Osteoblast (primary cell): ENCODE measurements at regions not wholly inside any gene's neighbourhood (a gene's known extent, or its start where the extent isn't known, plus 50 kb on each side); places are given as distances from the start of the nearest gene placed in this dataset.

Source experiments
- DNase-seq: peaks from one replicate; pipeline ENCODE4 v3.0.0; 2011; ENCODE audit warnings: low spot score, mixed read lengths; ENCODE audit not compliant: insufficient read length; ENCODE audit errors: missing footprints
- H2AFZ ChIP-seq: 2 replicates; pipeline ENCODE4 v1.6.0; 2011; ENCODE audit warnings: mild to moderate bottlenecking, low read length
- H3K27ac ChIP-seq: 2 replicates; pipeline ENCODE4 v1.5.1; 2011; ENCODE audit warnings: mild to moderate bottlenecking, low read depth, low read length, moderate library complexity
- H3K27me3 ChIP-seq: 2 replicates; pipeline ENCODE4 v1.6.0; 2012; ENCODE audit warnings: mild to moderate bottlenecking, control low read depth, inconsistent platforms, low read length, moderate library complexity; ENCODE audit not compliant: insufficient read depth
- H3K36me3 ChIP-seq: 2 replicates; pipeline ENCODE4 v1.5.1; 2011; ENCODE audit warnings: mild to moderate bottlenecking, low read length, control low read depth, moderate library complexity; ENCODE audit not compliant: insufficient read depth
- H3K4me1 ChIP-seq: 2 replicates; pipeline ENCODE4 v1.5.1; 2011; ENCODE audit warnings: mild to moderate bottlenecking, low read length, control low read depth, moderate library complexity; ENCODE audit not compliant: insufficient read depth
- H3K4me2 ChIP-seq: 2 replicates; pipeline ENCODE4 v1.6.0; 2011; ENCODE audit warnings: mild to moderate bottlenecking, low read length; ENCODE audit not compliant: insufficient read depth
- H3K4me3 ChIP-seq: fragments of 200-600 bp; sonication (generic); 3 replicates; pipeline ENCODE4 v1.5.1; 2012; ENCODE audit warnings: mild to moderate bottlenecking, low read length, inconsistent platforms; ENCODE audit not compliant: insufficient read depth
- H3K79me2 ChIP-seq: 2 replicates; pipeline ENCODE4 v1.6.0; 2012; ENCODE audit warnings: mild to moderate bottlenecking, low read length, control low read depth, inconsistent platforms; ENCODE audit not compliant: insufficient read depth
- H3K9me3 ChIP-seq: 2 replicates; pipeline ENCODE4 v1.5.1; 2011; ENCODE audit warnings: low read depth, low read length, control low read depth
- H4K20me1 ChIP-seq: 2 replicates; pipeline ENCODE4 v1.6.0; 2012; ENCODE audit warnings: mild to moderate bottlenecking, low read length, control low read depth; ENCODE audit not compliant: insufficient read depth
- CTCF ChIP-seq: IDR thresholded peaks from 2 replicates; pipeline ENCODE4 v1.5.1; 2011; ENCODE audit warnings: mild to moderate bottlenecking, low read depth, low read length, moderate library complexity; ENCODE audit errors: extremely low read depth

GRCh38 chr1:29431138-29431537, 194.8 kb downstream of the PTPRU start:
- no peak overlapping the region for H2AFZ ChIP-seq
- no peak for TF ChIP-seq CTCF
- no peak overlapping the region for H3K4me3 ChIP-seq
- H3K79me2 ChIP-seq: no peaks in the 10 kb centered on the region
- no peak overlapping the region for H3K4me2 ChIP-seq
- H4K20me1 ChIP-seq: no peaks in the 10 kb centered on the region
- H3K36me3 ChIP-seq: no peaks in the 10 kb centered on the region
- H3K27ac ChIP-seq: no peak overlapping the region
- H3K27me3 ChIP-seq: peaks cover 4% of the 10 kb centered on the region
- H3K9me3 ChIP-seq: no peaks in the 10 kb centered on the region
- H3K4me1 ChIP-seq: no peaks in the 10 kb centered on the region
- DNase-seq: no peak

GRCh38 chr1:29429656-29430055, 193.3 kb downstream of the PTPRU start:
- DNase-seq: no peak
- H3K27ac ChIP-seq: no peak overlapping the region
- no peak overlapping the region for H3K4me3 ChIP-seq
- no peaks in the 10 kb centered on the region for H3K79me2 ChIP-seq
- no peak for TF ChIP-seq CTCF
- no peaks in the 10 kb centered on the region for H4K20me1 ChIP-seq
- H3K4me2 ChIP-seq: no peak overlapping the region
- H3K27me3 ChIP-seq: peaks cover 4% of the 10 kb centered on the region
- no peak overlapping the region for H2AFZ ChIP-seq
- H3K36me3 ChIP-seq: no peaks in the 10 kb centered on the region
- H3K4me1 ChIP-seq: no peaks in the 10 kb centered on the region
- no peaks in the 10 kb centered on the region for H3K9me3 ChIP-seq

DNA sequence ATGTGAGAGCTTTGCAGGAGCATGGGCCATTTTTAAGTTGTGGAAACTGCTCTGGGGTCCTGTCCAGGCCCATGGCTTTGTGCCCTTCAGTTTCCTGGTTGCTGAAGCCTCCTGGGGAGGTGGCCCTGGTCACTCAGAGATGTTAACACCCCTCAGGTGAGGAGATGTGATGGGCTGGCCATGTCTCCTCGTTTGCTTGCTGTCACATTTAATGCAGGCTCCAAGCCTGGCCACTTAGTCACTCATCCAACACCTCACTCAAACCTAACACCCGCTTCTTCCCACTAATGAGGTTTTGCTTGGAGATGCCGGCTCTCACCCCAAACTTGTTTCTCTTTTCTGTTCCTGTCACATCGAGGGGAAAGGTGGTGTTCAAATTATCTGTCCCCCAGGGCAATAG, 192.7 kb downstream of the PTPRU start:
- Histone ChIP-seq H3K27ac (no peak overlapping the region), H3K27me3 (peaks cover 4% of the 10 kb centered on the region), H2AFZ (no peak overlapping the region), H3K4me2 (no peak overlapping the region), H3K4me1 (no peaks in the 10 kb centered on the region), H4K20me1 (no peaks in the 10 kb centered on the region), H3K36me3 (no peaks in the 10 kb centered on the region), H3K9me3 (no peaks in the 10 kb centered on the region), H3K79me2 (no peaks in the 10 kb centered on the region), H3K4me3 (no peak overlapping the region)
- TF ChIP-seq CTCF: no peak
- DNase-seq: no peak

- Histone ChIP-seq H3K4me1 (no peaks in the 10 kb centered on the region), H2AFZ (no peak overlapping the region), H3K79me2 (no peaks in the 10 kb centered on the region), H3K4me3 (no peak overlapping the region), H4K20me1 (no peaks in the 10 kb centered on the region), H3K36me3 (no peaks in the 10 kb centered on the region), H3K4me2 (no peak overlapping the region), H3K9me3 (no peaks in the 10 kb centered on the region), H3K27me3 (peaks cover 4% of the 10 kb centered on the region), H3K27ac (no peak overlapping the region)
- TF ChIP-seq CTCF: no peak
- no peak for DNase-seq
Measured at GRCh38 chr1:29428280-29428615, 191.9 kb downstream of the PTPRU start.
